A549 (cell line): ENCODE measurements at regions not wholly inside any gene's neighbourhood (a gene's known extent, or its start where the extent isn't known, plus 50 kb on each side); places are given as distances from the start of the nearest gene placed in this dataset.

ENCODE experiments used
- ATAC-seq, 2 experiments: fragments of 200-7000 bp in 1 of 2; fragments of >200 bp in 1 of 2; cut with Nextera tagmentation in 1 of 2; cut with Tn5 transposase in 1 of 2; 3 replicates each; pipeline versions ENCODE4 v1.8.0 to v1.9.1; 2018 to 2020; ENCODE audit warnings: mild to moderate bottlenecking in 1 of 2, moderate library complexity in 1 of 2
- CTCF ChIA-PET: fragments of 300-600 bp; sonication (Branson Sonifier 250); formaldehyde crosslinking; extraction: SDS; loops from one replicate; lab custom pipeline; 2021; ENCODE audit warnings: antibody characterized with exemption, inconsistent platforms; lab: Yijun Ruan, JAX
- POLR2A ChIA-PET: fragments of 350-600 bp; formaldehyde crosslinking; extraction: SDS; loops from one replicate; lab custom pipeline; 2021; ENCODE audit warnings: antibody characterized with exemption, inconsistent platforms; lab: Yijun Ruan, JAX
- DNase-seq, 2 experiments: peaks; one replicate each; pipeline versions ENCODE4 v3.0.0 to v3.0.0-alpha.2; 2011 to 2016; ENCODE audit warnings: low read depth in 1 of 2, low spot score in 1 of 2
- FAIRE-seq: peaks from 2 replicates; lab custom pipeline; 2011; peaks lifted over from hg19 to GRCh38; lab: Jason Lieb, UNC
- H3K27ac ChIP-seq, 2 experiments: fragments of >200 bp; sonication (Bioruptor Twin); formaldehyde crosslinking; 3 replicates each; pipeline ENCODE4 v1.5.1; 2016 to 2017
- H3K4me1 ChIP-seq: fragments of >200 bp; sonication (Bioruptor Twin); formaldehyde crosslinking; 3 replicates; pipeline ENCODE4 v1.6.1; 2016
- H3K4me2 ChIP-seq: fragments of >200 bp; sonication (Bioruptor Twin); formaldehyde crosslinking; 3 replicates; pipeline ENCODE4 v1.6.1; 2016
- H3K4me3 ChIP-seq: fragments of >200 bp; sonication (Bioruptor Twin); formaldehyde crosslinking; 3 replicates; pipeline ENCODE4 v1.5.1; 2016
- H3K9me3 ChIP-seq: fragments of >200 bp; sonication (Bioruptor Twin); formaldehyde crosslinking; 3 replicates; pipeline ENCODE4 v1.6.1; 2016
- CHD4 ChIP-seq: fragments of 200-600 bp; sonication (generic); IDR thresholded peaks from 2 replicates; pipeline ENCODE4 v1.6.1; 2016; ENCODE audit warnings: antibody characterized with exemption, mild to moderate bottlenecking, borderline replicate concordance
- CTCF ChIP-seq: fragments of >200 bp; sonication (Bioruptor Twin); formaldehyde crosslinking; IDR thresholded peaks from 3 replicates; pipeline ENCODE4 v1.5.1; 2016
- E2F6 ChIP-seq: IDR thresholded peaks from 2 replicates; pipeline ENCODE4 v1.6.1; 2012; ENCODE audit warnings: low read depth, borderline replicate concordance
- ELK1 ChIP-seq: fragments of 150-350 bp; IDR thresholded peaks from 2 replicates; pipeline ENCODE4 v1.6.1; 2014; ENCODE audit warnings: low read depth, mild to moderate bottlenecking, low read length
- EP300 ChIP-seq, 2 experiments: fragments of >200 bp; sonication (Bioruptor Twin); formaldehyde crosslinking; IDR thresholded peaks; 2 replicates in 1 of 2; 3 replicates in 1 of 2; pipeline ENCODE4 v1.6.1; 2016 to 2017
- GATA3 ChIP-seq: IDR thresholded peaks from 2 replicates; pipeline ENCODE4 v1.6.1; 2012; ENCODE audit warnings: borderline replicate concordance
- HDAC2 ChIP-seq: fragments of 200-600 bp; sonication (generic); IDR thresholded peaks from 2 replicates; pipeline ENCODE4 v1.6.1; 2016
- HEYL ChIP-seq: fragments of 250-450 bp; sonication (Bioruptor Pico); IDR thresholded peaks from 2 replicates; pipeline ENCODE4 v1.8.0; 2021; ENCODE audit warnings: mild to moderate bottlenecking, moderate library complexity
- JUNB ChIP-seq: fragments of >200 bp; sonication (Bioruptor Twin); formaldehyde crosslinking; IDR thresholded peaks from 2 replicates; pipeline ENCODE4 v1.6.1; 2016
- KDM5A ChIP-seq: fragments of 200-600 bp; sonication (generic); IDR thresholded peaks from 2 replicates; pipeline ENCODE4 v1.6.1; 2016; ENCODE audit warnings: antibody characterized with exemption, mild to moderate bottlenecking
- MAX ChIP-seq: IDR thresholded peaks from 2 replicates; pipeline ENCODE4 v1.6.1; 2012
- MAZ ChIP-seq: fragments of 150-350 bp; IDR thresholded peaks from 2 replicates; pipeline ENCODE4 v1.6.1; 2014; ENCODE audit warnings: antibody characterized with exemption, low read depth, low read length, borderline replicate concordance
- PHF8 ChIP-seq: fragments of 200-600 bp; sonication (generic); IDR thresholded peaks from 2 replicates; pipeline ENCODE4 v1.6.1; 2016; ENCODE audit warnings: low read depth, mild to moderate bottlenecking, antibody characterized with exemption, moderate library complexity, borderline replicate concordance
- REST ChIP-seq: fragments of 200-600 bp; sonication (generic); IDR thresholded peaks from 2 replicates; pipeline ENCODE4 v1.6.1; 2016; ENCODE audit warnings: antibody characterized with exemption, mild to moderate bottlenecking, moderate library complexity
- RFX5 ChIP-seq: fragments of 450-650 bp; IDR thresholded peaks from 2 replicates; pipeline ENCODE4 v1.7.1; 2014; ENCODE audit warnings: antibody characterized with exemption, mild to moderate bottlenecking, moderate library complexity
- WGBS: methylation state at CpG from one replicate; pipeline ENCODE4 v1.1.6; 2017; ENCODE audit errors: missing lambda C conversion rate; 5-methylcytosine and 5-hydroxymethylcytosine counted together

GRCh38 chr11:70836071-70836470 lies 416.3 kb downstream of the SHANK2 start:
- TF ChIP-seq REST (no peak), MAZ (no peak), HDAC2 (no peak), CTCF (no peak), MAX (no peak), PHF8 (no peak), GATA3 (no peak), JUNB (no peak), EP300 (IDR thresholded peaks at IDR 0.05) (no peak), E2F6 (no peak), CHD4 (no peak)
- Histone ChIP-seq H3K4me1 (no peaks in the 10 kb centered on the region), H3K27ac (no peak overlapping the region), H3K4me3 (no peak overlapping the region), H3K9me3 (no peaks in the 10 kb centered on the region), H3K4me2 (no peak overlapping the region)
- ChIA-PET CTCF (interaction anchor here (0.5 to 4.9 kb wide), 3 partner anchors 14 to 77 kb away, joined by 3 to 25 read pairs (median 3); no protein-coding TSS in a partner anchor), POLR2A (no interaction called here)
- FAIRE-seq (no peak), ATAC-seq (no peak), DNase-seq (no peak)
- 91% methylated on average over 9 of the region's 10 CpGs for WGBS

GRCh38 chr11:70838198-70838597 lies 414.2 kb downstream of the SHANK2 start:
- Histone ChIP-seq H3K9me3 (no peaks in the 10 kb centered on the region), H3K4me2 (no peak overlapping the region), H3K4me1 (no peaks in the 10 kb centered on the region), H3K4me3 (no peak overlapping the region), H3K27ac (no peak overlapping the region)
- ATAC-seq: no peak
- POLR2A ChIA-PET: no interaction called here
- TF ChIP-seq ELK1: no peak
- 80% methylated on average over 3 of the region's 3 CpGs for WGBS
- CTCF ChIA-PET: no interaction called here
- no peak for FAIRE-seq
- no peak for DNase-seq

- Histone ChIP-seq H3K4me2 (no peak overlapping the region), H3K27ac (no peak overlapping the region), H3K9me3 (no peaks in the 10 kb centered on the region), H3K4me1 (no peaks in the 10 kb centered on the region), H3K4me3 (no peak overlapping the region)
- DNase-seq (no peak), ATAC-seq (no peak), FAIRE-seq (no peak)
- ChIA-PET POLR2A (no interaction called here), CTCF (interaction anchor here (1.3 kb wide), 1 partner anchor 25 kb away, joined by 3 read pairs; no protein-coding TSS in a partner anchor)
- 96% methylated on average over 10 of the region's 10 CpGs for WGBS
- TF ChIP-seq HEYL (no peak), KDM5A (no peak), RFX5 (no peak)
Measured at GRCh38 chr11:70839851-70840250, 412.5 kb downstream of the SHANK2 start.
